Mucosa of descending colon (tissue), 3 donors: ENCODE measurements at regions not wholly inside any gene's neighbourhood (a gene's known extent, or its start where the extent isn't known, plus 50 kb on each side); places are given as distances from the start of the nearest gene placed in this dataset.

Source experiments
- ATAC-seq: fragments of 200-7000 bp; cut with Tn5 transposase; one replicate; pipeline ENCODE4 v1.9.1; 2020; ENCODE audit warnings: mild to moderate bottlenecking, moderate library complexity
- DNase-seq, 3 donors: peaks; one replicate each; pipeline ENCODE4 v3.0.0-alpha.2; 2020
- H3K36me3 ChIP-seq: fragments of 200-600 bp; one replicate; pipeline ENCODE4 v1.8.0; 2021; ENCODE audit warnings: low read depth, mild to moderate bottlenecking
- H3K4me1 ChIP-seq: fragments of 200-600 bp; one replicate; pipeline ENCODE4 v1.8.0; 2021; ENCODE audit warnings: low read depth, mild to moderate bottlenecking
- H3K4me3 ChIP-seq: fragments of 200-600 bp; one replicate; pipeline ENCODE4 v1.8.0; 2021; ENCODE audit warnings: mild to moderate bottlenecking
- H3K9me3 ChIP-seq: fragments of 200-600 bp; one replicate; pipeline ENCODE4 v1.8.0; 2021; ENCODE audit warnings: mild to moderate bottlenecking
- intact Hi-C, 2 donors: fragments of 100-400 bp; cut with DNase I in 1 of 2; cut with micrococcal nuclease in 1 of 2; formaldehyde crosslinking; loops; one replicate each; pipeline versions ENCODE4 v1.11.0 to v1.11.1; 2022; cut with DNase I, micrococcal nuclease
- TF ChIP-seq, protein P1 (sequence below): fragments of 200-600 bp; IDR thresholded peaks from one replicate; pipeline ENCODE4 v1.8.0; 2022; ENCODE audit warnings: antibody characterized with exemption, mild to moderate bottlenecking
- donor health status: DM: no; HTN: no; CAD: no; lungs with moderate emphysema.
- donor health status: DM: no; HTN: no; CAD: no.
- donor health status: DM: no; HTN: yes; CAD: no.

DNA sequence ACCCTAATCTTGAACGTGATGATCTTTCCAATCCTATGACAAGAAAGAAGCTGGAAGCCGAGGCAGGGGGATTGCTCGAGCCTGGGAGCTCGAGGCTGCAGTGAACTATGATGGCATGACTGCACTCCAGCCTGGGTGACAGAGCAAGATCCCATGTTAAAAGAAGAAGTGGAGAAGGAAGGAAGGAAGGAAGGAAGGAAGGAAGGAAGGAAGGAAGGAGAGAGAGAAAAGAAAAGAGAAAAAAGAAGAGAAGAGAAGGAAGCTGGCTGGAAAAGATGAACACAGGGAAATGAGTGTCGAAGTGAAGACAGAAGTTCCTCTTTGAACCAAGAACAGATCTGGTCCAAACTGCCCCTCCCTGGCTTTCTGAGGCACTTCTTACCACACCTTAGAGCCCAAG, 100.5 kb upstream of the PRNP start:
- DNase-seq (no peak), ATAC-seq (no peak)
- Histone ChIP-seq H3K36me3 (no peaks in the 10 kb centered on the region), H3K9me3 (no peaks in the 10 kb centered on the region), H3K4me1 (no peaks in the 10 kb centered on the region), H3K4me3 (no peak overlapping the region)
- TF ChIP-seq, protein P1, sequence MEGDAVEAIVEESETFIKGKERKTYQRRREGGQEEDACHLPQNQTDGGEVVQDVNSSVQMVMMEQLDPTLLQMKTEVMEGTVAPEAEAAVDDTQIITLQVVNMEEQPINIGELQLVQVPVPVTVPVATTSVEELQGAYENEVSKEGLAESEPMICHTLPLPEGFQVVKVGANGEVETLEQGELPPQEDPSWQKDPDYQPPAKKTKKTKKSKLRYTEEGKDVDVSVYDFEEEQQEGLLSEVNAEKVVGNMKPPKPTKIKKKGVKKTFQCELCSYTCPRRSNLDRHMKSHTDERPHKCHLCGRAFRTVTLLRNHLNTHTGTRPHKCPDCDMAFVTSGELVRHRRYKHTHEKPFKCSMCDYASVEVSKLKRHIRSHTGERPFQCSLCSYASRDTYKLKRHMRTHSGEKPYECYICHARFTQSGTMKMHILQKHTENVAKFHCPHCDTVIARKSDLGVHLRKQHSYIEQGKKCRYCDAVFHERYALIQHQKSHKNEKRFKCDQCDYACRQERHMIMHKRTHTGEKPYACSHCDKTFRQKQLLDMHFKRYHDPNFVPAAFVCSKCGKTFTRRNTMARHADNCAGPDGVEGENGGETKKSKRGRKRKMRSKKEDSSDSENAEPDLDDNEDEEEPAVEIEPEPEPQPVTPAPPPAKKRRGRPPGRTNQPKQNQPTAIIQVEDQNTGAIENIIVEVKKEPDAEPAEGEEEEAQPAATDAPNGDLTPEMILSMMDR, result no peak
- intact Hi-C loops, result loop anchor here in 1 of 2 donors (10.0 kb wide), 1 partner anchor 331 kb away; no protein-coding TSS in a partner anchor

DNA sequence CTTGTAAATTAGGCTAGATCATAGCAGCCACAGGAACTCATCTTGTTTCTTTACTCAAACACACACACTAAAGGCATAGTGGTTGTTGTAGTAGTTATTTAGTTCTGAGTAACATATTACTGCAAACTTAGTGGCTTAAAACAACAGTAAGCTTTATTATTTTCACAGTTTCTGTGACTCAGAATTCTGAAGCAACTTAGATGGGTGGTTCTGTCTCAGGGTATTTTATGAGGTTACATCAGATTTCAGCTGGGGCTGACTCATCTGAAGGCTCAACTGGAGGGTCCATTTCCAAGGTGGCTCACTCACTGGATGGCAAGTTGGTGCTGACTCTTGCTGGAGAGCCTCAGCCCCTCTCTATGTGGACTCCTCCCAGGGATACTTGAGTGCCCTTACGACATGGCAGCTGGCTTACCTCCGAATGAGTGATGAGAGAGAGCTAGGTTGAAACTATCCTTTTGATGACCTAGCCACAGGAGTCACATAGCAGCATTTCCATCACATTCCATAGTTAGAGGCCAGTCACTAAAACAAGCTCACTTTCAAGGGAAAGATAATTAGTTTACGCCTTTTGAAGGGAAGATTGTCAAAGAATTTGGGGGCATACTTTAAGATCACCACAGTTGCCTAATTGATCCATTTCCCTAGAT, 101.0 kb upstream of the PRNP start:
- Histone ChIP-seq H3K36me3 (no peaks in the 10 kb centered on the region), H3K4me1 (no peaks in the 10 kb centered on the region), H3K4me3 (no peak overlapping the region), H3K9me3 (no peaks in the 10 kb centered on the region)
- no peak for DNase-seq
- TF ChIP-seq, protein P1, result no peak
- intact Hi-C loops, result loop anchor here in 1 of 2 donors (10.0 kb wide), 1 partner anchor 330 kb away; no protein-coding TSS in a partner anchor
- ATAC-seq, result no peak

DNA sequence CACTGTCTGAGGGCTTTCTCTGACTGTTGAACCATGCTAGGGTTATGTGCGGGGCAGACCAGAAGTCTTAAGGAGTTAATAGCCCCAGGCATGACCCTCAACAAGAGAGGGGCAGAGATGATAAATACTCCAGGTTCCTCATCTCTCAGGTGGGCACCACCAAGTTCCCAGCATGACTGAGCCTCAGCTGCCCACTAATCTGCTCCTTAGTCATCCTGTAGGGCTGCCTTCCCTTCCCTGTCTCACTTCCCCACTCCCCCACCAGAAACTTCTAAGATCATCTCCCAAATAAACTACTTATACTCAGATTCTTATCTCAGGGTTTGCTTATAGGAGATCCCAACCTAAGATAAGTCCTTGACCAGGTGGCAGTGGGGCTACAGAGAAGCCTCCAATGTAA, 101.7 kb upstream of the PRNP start:
- ATAC-seq, result no peak
- H3K9me3 ChIP-seq, result no peaks in the 10 kb centered on the region
- no peak for DNase-seq
- intact Hi-C loops, result loop anchor here in 1 of 2 donors (10.0 kb wide), 1 partner anchor 330 kb away; no protein-coding TSS in a partner anchor
- TF ChIP-seq, protein P1, result no peak
- H3K4me3 ChIP-seq, result no peak overlapping the region
- H3K36me3 ChIP-seq, result no peaks in the 10 kb centered on the region
- H3K4me1 ChIP-seq, result no peaks in the 10 kb centered on the region

DNA sequence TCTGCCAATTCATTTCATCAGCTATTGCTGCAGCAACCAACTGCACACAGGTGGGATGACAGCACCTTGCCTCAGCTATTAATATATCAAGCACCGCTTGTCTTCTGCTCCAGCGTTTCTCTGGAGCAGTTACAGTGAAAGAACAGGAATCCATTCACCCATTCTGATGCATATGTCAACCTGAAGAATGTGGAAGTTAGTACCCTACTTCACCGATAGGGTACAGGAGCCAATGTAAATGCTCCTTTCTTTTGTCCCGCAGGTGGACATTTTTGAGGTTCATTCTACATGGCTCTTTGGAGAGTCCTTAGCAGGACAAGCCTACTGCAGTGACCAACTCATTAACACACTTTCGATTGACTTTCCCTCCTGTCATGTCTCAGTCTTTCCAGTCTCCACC, 104.4 kb upstream of the PRNP start:
- Histone ChIP-seq H3K4me1 (no peaks in the 10 kb centered on the region), H3K36me3 (no peaks in the 10 kb centered on the region), H3K9me3 (no peaks in the 10 kb centered on the region), H3K4me3 (no peak overlapping the region)
- DNase-seq, result no peak
- intact Hi-C loops, result loop anchor here in 1 of 2 donors (10.0 kb wide), 1 partner anchor 327 kb away; no protein-coding TSS in a partner anchor
- no peak for ATAC-seq
- TF ChIP-seq, protein P1, result no peak

DNA sequence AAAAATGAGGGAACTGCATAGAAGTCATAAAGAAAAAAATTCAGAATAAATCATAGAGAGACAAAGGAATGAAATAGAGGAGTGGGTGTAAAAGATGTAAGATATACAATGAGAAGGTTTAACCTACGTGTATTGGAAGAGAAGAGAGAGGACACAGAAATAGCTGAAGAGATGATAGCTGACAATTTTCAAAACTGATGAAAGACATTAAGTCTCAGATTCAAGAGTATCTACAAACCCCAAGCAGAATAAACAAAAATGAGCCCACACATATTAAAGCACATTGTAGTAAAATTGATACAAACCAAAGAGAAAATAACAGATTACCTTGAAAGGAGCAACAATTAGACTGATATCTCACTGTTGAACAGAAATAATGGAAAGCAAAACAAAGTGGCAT, 107.9 kb upstream of the PRNP start:
- no peaks in the 10 kb centered on the region for H3K4me1 ChIP-seq
- H3K36me3 ChIP-seq, result no peaks in the 10 kb centered on the region
- no peak for DNase-seq
- no peak for ATAC-seq
- no peak overlapping the region for H3K4me3 ChIP-seq
- TF ChIP-seq, protein P1, result no peak
- no peaks in the 10 kb centered on the region for H3K9me3 ChIP-seq
- intact Hi-C loops, result no loop called here
